Parathyroid adenoma (tissue), 2 donors: ENCODE measurements at regions not wholly inside any gene's neighbourhood (a gene's known extent, or its start where the extent isn't known, plus 50 kb on each side); places are given as distances from the start of the nearest gene placed in this dataset.

Source experiments
- H2AFZ ChIP-seq: fragments of 300-600 bp; sonication (generic); one replicate; pipeline ENCODE4 v1.7.0; 2017; ENCODE audit warnings: antibody characterized with exemption, mild to moderate bottlenecking
- H3K27ac ChIP-seq: fragments of 300-600 bp; sonication (generic); one replicate; pipeline ENCODE4 v1.7.0; 2017
- H3K27me3 ChIP-seq: fragments of 300-600 bp; sonication (generic); one replicate; pipeline ENCODE4 v1.7.0; 2017; ENCODE audit warnings: low read length; ENCODE audit not compliant: control insufficient read depth, insufficient read depth
- H3K36me3 ChIP-seq: fragments of 300-600 bp; sonication (generic); one replicate; pipeline ENCODE4 v1.7.0; 2017; ENCODE audit warnings: low read length; ENCODE audit not compliant: control insufficient read depth, insufficient read depth
- H3K4me1 ChIP-seq: fragments of 300-600 bp; sonication (generic); one replicate; pipeline ENCODE4 v1.7.0; 2017; ENCODE audit warnings: control low read depth
- H3K4me2 ChIP-seq: fragments of 300-600 bp; sonication (generic); one replicate; pipeline ENCODE4 v1.7.0; 2017; ENCODE audit warnings: low read length
- H3K4me3 ChIP-seq: fragments of 300-600 bp; sonication (generic); one replicate; pipeline ENCODE4 v1.7.0; 2017; ENCODE audit warnings: low read depth, low read length
- H3K79me2 ChIP-seq: fragments of 300-600 bp; sonication (generic); one replicate; pipeline ENCODE4 v1.7.0; 2017; ENCODE audit warnings: control low read depth
- H3K9ac ChIP-seq: fragments of 300-600 bp; sonication (generic); one replicate; pipeline ENCODE4 v1.7.0; 2017; ENCODE audit warnings: mild to moderate bottlenecking
- H3K9me3 ChIP-seq: fragments of 300-600 bp; sonication (generic); one replicate; pipeline ENCODE4 v1.7.0; 2017; ENCODE audit warnings: low read length; ENCODE audit not compliant: control insufficient read depth
- TF ChIP-seq, protein P1 (sequence below): fragments of 300-600 bp; sonication (generic); IDR thresholded peaks from one replicate; pipeline ENCODE4 v1.7.0; 2017; ENCODE audit warnings: antibody characterized with exemption, mild to moderate bottlenecking
- donor health status: primary hyperparathyroidism.

DNA sequence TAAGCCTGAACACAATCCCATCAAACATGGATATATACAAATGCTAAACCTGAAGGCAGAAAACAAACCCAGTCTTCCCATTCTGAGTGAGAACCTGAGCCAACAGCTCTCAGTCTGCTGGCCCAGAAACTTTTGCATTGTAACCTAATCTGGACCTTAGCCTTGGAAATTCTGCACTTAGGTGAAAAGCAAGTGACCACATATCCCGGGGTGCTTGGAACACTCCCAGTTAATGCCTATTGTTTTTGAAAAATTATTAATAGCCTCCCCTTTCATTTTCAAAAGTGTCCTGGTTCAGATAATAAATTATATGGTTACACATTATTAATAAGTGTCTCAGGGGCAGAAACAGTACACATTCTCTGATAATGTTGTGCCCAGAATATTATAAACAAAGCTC is 228.3 kb upstream of the TARS1 start:
- Histone ChIP-seq H3K27me3 (no peaks in the 10 kb centered on the region), H3K4me1 (no peaks in the 10 kb centered on the region)
- TF ChIP-seq, protein P1, sequence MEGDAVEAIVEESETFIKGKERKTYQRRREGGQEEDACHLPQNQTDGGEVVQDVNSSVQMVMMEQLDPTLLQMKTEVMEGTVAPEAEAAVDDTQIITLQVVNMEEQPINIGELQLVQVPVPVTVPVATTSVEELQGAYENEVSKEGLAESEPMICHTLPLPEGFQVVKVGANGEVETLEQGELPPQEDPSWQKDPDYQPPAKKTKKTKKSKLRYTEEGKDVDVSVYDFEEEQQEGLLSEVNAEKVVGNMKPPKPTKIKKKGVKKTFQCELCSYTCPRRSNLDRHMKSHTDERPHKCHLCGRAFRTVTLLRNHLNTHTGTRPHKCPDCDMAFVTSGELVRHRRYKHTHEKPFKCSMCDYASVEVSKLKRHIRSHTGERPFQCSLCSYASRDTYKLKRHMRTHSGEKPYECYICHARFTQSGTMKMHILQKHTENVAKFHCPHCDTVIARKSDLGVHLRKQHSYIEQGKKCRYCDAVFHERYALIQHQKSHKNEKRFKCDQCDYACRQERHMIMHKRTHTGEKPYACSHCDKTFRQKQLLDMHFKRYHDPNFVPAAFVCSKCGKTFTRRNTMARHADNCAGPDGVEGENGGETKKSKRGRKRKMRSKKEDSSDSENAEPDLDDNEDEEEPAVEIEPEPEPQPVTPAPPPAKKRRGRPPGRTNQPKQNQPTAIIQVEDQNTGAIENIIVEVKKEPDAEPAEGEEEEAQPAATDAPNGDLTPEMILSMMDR, result no peak

DNA sequence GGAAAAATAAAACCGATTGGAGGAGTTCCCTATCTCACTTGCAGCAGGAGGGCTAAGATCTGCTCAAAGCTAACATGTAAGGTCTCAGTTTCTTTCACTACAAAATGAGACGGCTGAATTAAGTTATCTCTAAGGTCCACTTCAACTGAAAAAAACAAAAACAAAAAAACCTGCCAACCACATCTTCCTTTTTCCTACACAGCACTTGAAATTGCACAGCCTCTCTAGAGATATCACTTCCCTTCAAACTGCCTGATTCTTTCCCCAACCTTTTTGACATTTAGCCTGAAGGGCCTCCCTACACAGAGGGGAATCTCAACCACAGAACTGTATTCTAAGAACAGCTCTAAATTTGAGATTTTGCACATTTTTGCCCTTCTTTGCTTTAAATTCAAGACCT is 227.9 kb upstream of the TARS1 start:
- Histone ChIP-seq H3K4me2 (peak overlapping the region; percentile 48), H3K9ac (no peak overlapping the region), H3K9me3 (no peaks in the 10 kb centered on the region), H2AFZ (no peak overlapping the region), H3K4me3 (no peak overlapping the region), H3K4me1 (no peaks in the 10 kb centered on the region), H3K27me3 (no peaks in the 10 kb centered on the region), H3K27ac (no peak overlapping the region), H3K79me2 (no peaks in the 10 kb centered on the region), H3K36me3 (no peaks in the 10 kb centered on the region)
- TF ChIP-seq, protein P1, result no peak

More for the DNA sequence above, 228.3 kb upstream of the TARS1 start:
- H3K9me3 ChIP-seq, result no peaks in the 10 kb centered on the region
- H2AFZ ChIP-seq, result no peak overlapping the region
- H3K36me3 ChIP-seq, result no peaks in the 10 kb centered on the region
- H3K9ac ChIP-seq, result no peak overlapping the region
- H3K4me3 ChIP-seq, result no peak overlapping the region
- no peaks in the 10 kb centered on the region for H3K79me2 ChIP-seq
- H3K4me2 ChIP-seq, result peak overlapping the region; percentile 48
- H3K27ac ChIP-seq, result no peak overlapping the region

DNA sequence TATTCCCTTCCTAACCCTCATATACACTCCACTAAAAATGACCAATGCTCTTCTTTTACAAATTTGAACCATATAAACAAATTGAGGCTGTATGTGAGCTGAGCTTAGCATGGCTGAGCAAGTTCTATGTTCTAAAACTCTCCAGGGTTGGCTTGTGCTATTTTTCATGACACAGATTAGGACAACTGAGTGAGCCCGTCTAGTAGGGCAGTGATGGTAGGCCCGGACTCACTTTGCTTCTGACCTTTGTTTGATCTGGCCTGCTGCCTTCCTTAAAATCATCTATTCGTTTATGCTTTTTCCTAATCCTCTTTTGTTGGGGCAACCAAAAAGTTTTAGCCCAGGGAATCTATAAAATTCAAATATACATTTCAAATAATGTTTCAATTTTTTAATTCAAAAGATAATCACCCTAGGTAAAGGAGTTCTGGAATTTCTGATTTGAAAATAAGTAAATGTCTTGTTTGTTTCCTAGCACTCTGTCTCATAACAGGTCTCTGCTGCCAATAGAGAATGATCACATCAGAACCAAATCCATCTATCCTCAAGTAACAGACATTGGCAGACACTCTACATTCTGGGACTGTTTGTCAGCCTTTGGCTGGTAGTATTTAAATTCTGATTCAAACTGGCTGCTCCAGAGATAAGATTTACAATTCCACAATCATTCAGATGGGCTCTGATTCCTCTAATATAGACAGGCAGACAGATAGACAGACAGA is 217.0 kb upstream of the TARS1 start:
- Histone ChIP-seq H3K9ac (no peak overlapping the region), H3K36me3 (no peaks in the 10 kb centered on the region), H3K27me3 (no peaks in the 10 kb centered on the region), H3K4me3 (no peak overlapping the region), H3K4me1 (no peaks in the 10 kb centered on the region), H3K79me2 (no peaks in the 10 kb centered on the region), H2AFZ (no peak overlapping the region), H3K4me2 (no peak overlapping the region), H3K9me3 (no peaks in the 10 kb centered on the region), H3K27ac (no peak overlapping the region)
- TF ChIP-seq, protein P1, result no peak

DNA sequence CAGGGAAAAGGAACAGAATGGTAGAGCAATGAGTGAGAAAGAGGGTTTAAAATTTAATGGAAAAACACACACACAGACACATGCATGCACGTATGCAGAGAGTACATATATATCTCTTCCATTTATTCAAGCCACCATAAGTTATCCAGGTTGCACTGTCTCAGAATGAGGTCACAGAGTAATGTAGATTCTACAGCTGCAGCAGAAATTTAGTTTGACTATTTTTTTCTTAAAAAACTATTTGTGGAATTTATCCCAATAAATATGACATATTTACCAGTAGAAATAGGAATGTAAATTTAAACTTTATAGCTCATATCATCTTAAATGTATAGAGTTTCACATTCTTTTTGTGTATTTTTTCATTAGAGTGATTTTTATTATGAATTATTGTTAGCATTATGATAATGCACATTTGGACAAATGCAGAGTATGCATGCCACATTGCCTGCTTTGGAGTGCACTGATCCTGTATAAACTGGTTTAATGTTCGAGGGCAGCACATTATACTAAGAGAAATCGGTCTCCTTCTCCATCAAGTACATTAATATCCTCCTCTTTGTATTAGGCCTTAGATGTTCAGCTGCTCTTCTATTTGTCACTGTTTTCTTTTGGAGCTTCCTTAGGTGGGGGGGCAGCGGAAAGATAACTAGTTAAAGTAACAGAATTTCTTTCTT is 216.3 kb upstream of the TARS1 start:
- no peak overlapping the region for H3K27ac ChIP-seq
- no peak overlapping the region for H2AFZ ChIP-seq
- no peaks in the 10 kb centered on the region for H3K79me2 ChIP-seq
- H3K27me3 ChIP-seq, result no peaks in the 10 kb centered on the region
- H3K9ac ChIP-seq, result no peak overlapping the region
- H3K36me3 ChIP-seq, result no peaks in the 10 kb centered on the region
- no peak overlapping the region for H3K4me3 ChIP-seq
- no peaks in the 10 kb centered on the region for H3K9me3 ChIP-seq
- H3K4me2 ChIP-seq, result no peak overlapping the region
- no peaks in the 10 kb centered on the region for H3K4me1 ChIP-seq
- TF ChIP-seq, protein P1, result no peak
